A673 (cell line): ENCODE measurements at regions not wholly inside any gene's neighbourhood (a gene's known extent, or its start where the extent isn't known, plus 50 kb on each side); places are given as distances from the start of the nearest gene placed in this dataset.

Source experiments
- BruUV-seq: library from RNA; stranded (reverse); fragments of 400-500 nt; replicated peaks from 2 replicates; lab custom pipeline; 2021; lab: Mats Ljungman, UMichigan
- CTCF ChIA-PET: fragments of 300-600 bp; sonication (Branson Sonifier 250); formaldehyde crosslinking; loops from one replicate; lab custom pipeline; 2022; ENCODE audit warnings: antibody characterized with exemption; lab: Charles Lee
- POLR2A ChIA-PET: fragments of 300-600 bp; sonication (Branson Sonifier 250); formaldehyde crosslinking; loops from one replicate; lab custom pipeline; 2022; ENCODE audit warnings: antibody characterized with exemption; ENCODE audit not compliant: low non-redundant PET; lab: Charles Lee
- DNase-seq: peaks from one replicate; pipeline ENCODE4 v3.0.0-alpha.2; 2015; ENCODE audit warnings: low spot score
- H3K27ac ChIP-seq: fragments of 200-600 bp; sonication (generic); 2 replicates; pipeline ENCODE4 v1.5.1; 2016; ENCODE audit warnings: mixed run types, low read depth, mild to moderate bottlenecking, mixed read lengths, antibody characterized with exemption, low read length; ENCODE audit not compliant: poor library complexity, severe bottlenecking
- H3K27me3 ChIP-seq: fragments of 200-600 bp; sonication (generic); replicated peaks from 2 replicates; pipeline ENCODE4 v1.6.1; 2017; ENCODE audit warnings: mixed run types, low read depth, mild to moderate bottlenecking, mixed read lengths, antibody characterized with exemption, low read length; ENCODE audit not compliant: insufficient read depth, poor library complexity
- H3K36me3 ChIP-seq: fragments of 200-600 bp; sonication (generic); 2 replicates; pipeline ENCODE4 v1.6.1; 2016; ENCODE audit warnings: mixed run types, mild to moderate bottlenecking, mixed read lengths, antibody characterized with exemption, low read length; ENCODE audit not compliant: insufficient read depth, poor library complexity, severe bottlenecking
- H3K4me1 ChIP-seq: fragments of 200-600 bp; sonication (generic); 2 replicates; pipeline ENCODE4 v1.6.1; 2017; ENCODE audit warnings: mixed run types, mild to moderate bottlenecking, mixed read lengths, antibody characterized with exemption, low read length; ENCODE audit not compliant: insufficient read depth, poor library complexity, severe bottlenecking
- H3K4me3 ChIP-seq: fragments of 200-600 bp; sonication (generic); 2 replicates; pipeline ENCODE4 v1.5.1; 2016; ENCODE audit warnings: low read depth, mixed run types, mild to moderate bottlenecking, mixed read lengths, low read length; ENCODE audit not compliant: poor library complexity, severe bottlenecking
- H3K9me3 ChIP-seq: fragments of 200-600 bp; sonication (generic); 2 replicates; pipeline ENCODE4 v1.6.1; 2016; ENCODE audit warnings: mixed run types, low read depth, mild to moderate bottlenecking, mixed read lengths, antibody characterized with exemption, low read length; ENCODE audit not compliant: poor library complexity, severe bottlenecking
- CTCF ChIP-seq: fragments of 300-800, 200-600 bp; sonication (generic); conservative IDR thresholded peaks from 2 replicates; pipeline ENCODE4 v1.5.1; 2017; ENCODE audit warnings: low read depth, mild to moderate bottlenecking, antibody characterized with exemption, low read length, moderate library complexity, mixed read lengths
- EZH2 ChIP-seq: fragments of 200-600 bp; sonication (generic); IDR thresholded peaks from 2 replicates; pipeline ENCODE4 v1.6.1; 2017; ENCODE audit warnings: borderline replicate concordance, low read depth, mild to moderate bottlenecking, mixed read lengths, antibody characterized with exemption, low read length; ENCODE audit not compliant: poor library complexity, severe bottlenecking
- intact Hi-C: fragments of 100-400 bp; cut with micrococcal nuclease; formaldehyde crosslinking; loops from one replicate; pipeline ENCODE4 v1.10.0; 2022; ENCODE audit not compliant: unreplicated experiment

GRCh38 chr2:181764095-181764963 lies 84.0 kb upstream of the NEUROD1 start:
- ChIA-PET CTCF (no interaction called here), POLR2A (no interaction called here)
- BruUV-seq = no TSS peak
- Histone ChIP-seq H3K9me3 (no peaks in the 10 kb centered on the region), H3K36me3 (no peaks in the 10 kb centered on the region), H3K27me3 (no peaks in the 10 kb centered on the region), H3K27ac (no peak overlapping the region), H3K4me1 (peaks cover 14% of the 10 kb centered on the region), H3K4me3 (no peak overlapping the region)
- TF ChIP-seq CTCF (no peak), EZH2 (no peak)
- intact Hi-C loops = no loop called here
- no peak for DNase-seq

- TF ChIP-seq CTCF (no peak), EZH2 (no peak)
- Histone ChIP-seq H3K27me3 (no peaks in the 10 kb centered on the region), H3K36me3 (no peaks in the 10 kb centered on the region), H3K9me3 (no peaks in the 10 kb centered on the region), H3K4me1 (peaks cover 9% of the 10 kb centered on the region), H3K4me3 (no peak overlapping the region), H3K27ac (no peak overlapping the region)
- intact Hi-C loops = no loop called here
- CTCF ChIA-PET = interaction anchor here (0.6 kb wide), 1 partner anchor 9 kb away, joined by 4 read pairs; no protein-coding TSS in a partner anchor
- POLR2A ChIA-PET = no interaction called here
- no peak for DNase-seq
- BruUV-seq = no TSS peak
Measured at GRCh38 chr2:181766129-181766528, 85.8 kb upstream of the NEUROD1 start.

GRCh38 chr2:181770150-181770549 lies 89.8 kb upstream of the NEUROD1 start:
- Histone ChIP-seq H3K4me1 (peaks cover 11% of the 10 kb centered on the region), H3K36me3 (no peaks in the 10 kb centered on the region), H3K4me3 (no peak overlapping the region), H3K27ac (no peak overlapping the region), H3K27me3 (no peaks in the 10 kb centered on the region), H3K9me3 (no peaks in the 10 kb centered on the region)
- TF ChIP-seq CTCF = no peak
- TF ChIP-seq EZH2 = no peak
- POLR2A ChIA-PET = no interaction called here
- intact Hi-C loops = no loop called here
- DNase-seq = no peak
- no TSS peak for BruUV-seq
- CTCF ChIA-PET = no interaction called here
